ENCODE measurements at regions not wholly inside any gene's neighbourhood (a gene's known extent, or its start where the extent isn't known, plus 50 kb on each side); places are given as distances from the start of the nearest gene placed in this dataset.

GRCh38 chr14:30118992-30119640 is 191.5 kb upstream of the PRKD1 start:
- TF ChIP-seq, protein P1, sequence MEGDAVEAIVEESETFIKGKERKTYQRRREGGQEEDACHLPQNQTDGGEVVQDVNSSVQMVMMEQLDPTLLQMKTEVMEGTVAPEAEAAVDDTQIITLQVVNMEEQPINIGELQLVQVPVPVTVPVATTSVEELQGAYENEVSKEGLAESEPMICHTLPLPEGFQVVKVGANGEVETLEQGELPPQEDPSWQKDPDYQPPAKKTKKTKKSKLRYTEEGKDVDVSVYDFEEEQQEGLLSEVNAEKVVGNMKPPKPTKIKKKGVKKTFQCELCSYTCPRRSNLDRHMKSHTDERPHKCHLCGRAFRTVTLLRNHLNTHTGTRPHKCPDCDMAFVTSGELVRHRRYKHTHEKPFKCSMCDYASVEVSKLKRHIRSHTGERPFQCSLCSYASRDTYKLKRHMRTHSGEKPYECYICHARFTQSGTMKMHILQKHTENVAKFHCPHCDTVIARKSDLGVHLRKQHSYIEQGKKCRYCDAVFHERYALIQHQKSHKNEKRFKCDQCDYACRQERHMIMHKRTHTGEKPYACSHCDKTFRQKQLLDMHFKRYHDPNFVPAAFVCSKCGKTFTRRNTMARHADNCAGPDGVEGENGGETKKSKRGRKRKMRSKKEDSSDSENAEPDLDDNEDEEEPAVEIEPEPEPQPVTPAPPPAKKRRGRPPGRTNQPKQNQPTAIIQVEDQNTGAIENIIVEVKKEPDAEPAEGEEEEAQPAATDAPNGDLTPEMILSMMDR (conservative IDR thresholded peaks at IDR 0.05): no peak
- Mint-ChIP-seq H3K9me3 (no peaks in the 10 kb centered on the region), H3K27me3 (ENCODE audit: low read depth) (peaks cover 11% of the 10 kb centered on the region), H3K36me3 (ENCODE audit: low read depth) (no peaks in the 10 kb centered on the region), H3K4me1 (no peaks in the 10 kb centered on the region), H3K27ac (ENCODE audit: unreplicated experiment) (no peak overlapping the region), H3K4me3 (no peak overlapping the region)
- no peak for DNase-seq (ENCODE audit: low read depth, low spot score)

- Mint-ChIP-seq H3K4me1 (peaks cover 6% of the 10 kb centered on the region), H3K9me3 (no peaks in the 10 kb centered on the region), H3K36me3 (ENCODE audit: low read depth) (no peaks in the 10 kb centered on the region), H3K27ac (ENCODE audit: unreplicated experiment) (no peak overlapping the region), H3K27me3 (ENCODE audit: low read depth) (peaks cover 12% of the 10 kb centered on the region), H3K4me3 (no peak overlapping the region)
- no peak for DNase-seq (ENCODE audit: low read depth, low spot score)
- TF ChIP-seq, protein P1 (conservative IDR thresholded peaks at IDR 0.05): no peak
These were observed 197.8 kb upstream of the PRKD1 start for GRCh38 chr14:30125322-30125979.

- Mint-ChIP-seq H3K4me3 (no peak overlapping the region), H3K36me3 (ENCODE audit: low read depth) (no peaks in the 10 kb centered on the region), H3K4me1 (peaks cover 6% of the 10 kb centered on the region), H3K27me3 (ENCODE audit: low read depth) (peaks cover 6% of the 10 kb centered on the region), H3K9me3 (no peaks in the 10 kb centered on the region), H3K27ac (ENCODE audit: unreplicated experiment) (peak overlapping the region; percentile 27)
- DNase-seq (ENCODE audit: low read depth, low spot score): no peak
- TF ChIP-seq, protein P1 (conservative IDR thresholded peaks at IDR 0.05): no peak
These were observed 202.2 kb upstream of the PRKD1 start for GRCh38 chr14:30129807-30130206.

DNA sequence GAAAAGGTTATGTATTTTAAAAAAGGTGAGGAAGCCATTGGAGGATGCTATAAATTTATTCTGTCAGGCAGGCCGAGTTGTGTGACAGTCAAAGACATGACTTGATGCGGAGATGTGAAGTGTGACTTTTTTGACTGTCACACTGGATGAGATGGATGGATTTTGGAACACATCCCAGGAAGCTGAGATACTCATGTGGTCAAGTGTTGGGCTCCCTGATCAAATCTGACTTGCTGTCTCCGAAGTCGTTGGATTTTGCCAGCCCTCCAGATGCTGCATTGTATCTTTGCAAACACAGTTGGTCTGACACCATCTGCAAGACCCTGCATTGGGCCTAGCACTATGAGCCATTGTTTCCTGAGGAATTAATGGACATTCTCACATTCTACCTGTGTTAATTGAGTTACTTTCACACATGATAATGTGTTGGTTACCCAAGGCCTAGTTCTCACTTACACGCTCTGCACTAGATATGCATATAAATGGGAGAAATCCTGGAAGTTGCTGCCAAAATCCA is 204.0 kb upstream of the PRKD1 start:
- Mint-ChIP-seq H3K4me1 (peaks cover 6% of the 10 kb centered on the region), H3K27me3 (ENCODE audit: low read depth) (peaks cover 2% of the 10 kb centered on the region), H3K4me3 (no peak overlapping the region), H3K9me3 (no peaks in the 10 kb centered on the region), H3K36me3 (ENCODE audit: low read depth) (no peaks in the 10 kb centered on the region), H3K27ac (ENCODE audit: unreplicated experiment) (no peak overlapping the region)
- TF ChIP-seq, protein P1 (conservative IDR thresholded peaks at IDR 0.05): no peak
- DNase-seq (ENCODE audit: low read depth, low spot score): no peak

- Mint-ChIP-seq H3K27ac (ENCODE audit: unreplicated experiment) (no peak overlapping the region), H3K4me1 (peaks cover 6% of the 10 kb centered on the region), H3K4me3 (no peak overlapping the region), H3K27me3 (ENCODE audit: low read depth) (no peaks in the 10 kb centered on the region), H3K9me3 (no peaks in the 10 kb centered on the region), H3K36me3 (ENCODE audit: low read depth) (no peaks in the 10 kb centered on the region)
- TF ChIP-seq, protein P1 (conservative IDR thresholded peaks at IDR 0.05): no peak
- no peak for DNase-seq (ENCODE audit: low read depth, low spot score)
These were observed 204.5 kb upstream of the PRKD1 start for GRCh38 chr14:30132196-30132595.
